Endothelial cell of umbilical vein (primary cell): ENCODE measurements at regions not wholly inside any gene's neighbourhood (a gene's known extent, or its start where the extent isn't known, plus 50 kb on each side); places are given as distances from the start of the nearest gene placed in this dataset.

Experiments
- BruUV-seq: library from RNA; stranded (reverse); fragments of 400-500 nt; replicated peaks from 2 replicates; lab custom pipeline; 2021; lab: Mats Ljungman, UMichigan
- CTCF ChIA-PET: fragments of 300-600, 350-600 bp; sonication (Branson Sonifier 250); formaldehyde crosslinking; loops from one replicate; lab custom pipeline; 2021; ENCODE audit warnings: antibody characterized with exemption, inconsistent platforms; lab: Charles Lee
- POLR2A ChIA-PET: fragments of 300-600, 350-600 bp; sonication (Branson Sonifier 250); formaldehyde crosslinking; loops from one replicate; lab custom pipeline; 2021; ENCODE audit warnings: antibody characterized with exemption, inconsistent platforms; lab: Charles Lee
- DNase-seq: peaks from one replicate; pipeline ENCODE4 v3.0.0-alpha.2; 2011; ENCODE audit warnings: low read depth, low spot score
- FAIRE-seq: peaks from 2 replicates; lab custom pipeline; 2011; peaks lifted over from hg19 to GRCh38; lab: Jason Lieb, UNC
- H2AFZ ChIP-seq: 2 replicates; pipeline ENCODE4 v1.6.0; 2012; ENCODE audit warnings: low read depth, low read length, control low read depth, inconsistent platforms
- H3K27ac ChIP-seq: 2 replicates; pipeline ENCODE4 v1.5.1; 2011; ENCODE audit warnings: low read depth, mild to moderate bottlenecking, control low read depth, low read length, moderate library complexity; ENCODE audit not compliant: insufficient read depth
- H3K27me3 ChIP-seq, 2 experiments: 2 replicates each; pipeline versions ENCODE4 v1.6.0 to v1.6.1; 2011; ENCODE audit warnings: low read length in 2 of 2, mixed read lengths in 1 of 2; ENCODE audit not compliant: control insufficient read depth in 2 of 2, insufficient read depth in 2 of 2
- H3K36me3 ChIP-seq, 2 experiments: 2 replicates in 1 of 2; 3 replicates in 1 of 2; pipeline ENCODE4 v1.5.1; 2011; ENCODE audit warnings: low read length in 2 of 2, mild to moderate bottlenecking in 1 of 2, moderate library complexity in 1 of 2; ENCODE audit not compliant: control insufficient read depth in 2 of 2, insufficient read depth in 2 of 2; ENCODE audit errors: extremely low read depth in 1 of 2
- H3K4me1 ChIP-seq: 3 replicates; pipeline ENCODE4 v1.5.1; 2011; ENCODE audit warnings: mild to moderate bottlenecking, low read length; ENCODE audit not compliant: control insufficient read depth, insufficient read depth; ENCODE audit errors: extremely low read depth
- H3K4me2 ChIP-seq: 2 replicates; pipeline ENCODE4 v1.6.1; 2011; ENCODE audit warnings: low read length, control low read depth, mixed read lengths; ENCODE audit not compliant: insufficient read depth
- H3K4me3 ChIP-seq, 3 experiments: fragments of 200-600 bp in 1 of 3; sonication (generic), shearing (Covaris generic) in 1 of 3; replicated peaks in 1 of 3; 2 replicates each; pipeline ENCODE4 v1.5.1; 2011 to 2016; ENCODE audit warnings: control low read depth in 3 of 3, low read length in 3 of 3, mild to moderate bottlenecking in 2 of 3, inconsistent platforms in 1 of 3, low read depth in 1 of 3, moderate library complexity in 1 of 3; ENCODE audit not compliant: insufficient read depth in 1 of 3
- H3K79me2 ChIP-seq: 2 replicates; pipeline ENCODE4 v1.6.0; 2012; ENCODE audit warnings: low read length, inconsistent platforms; ENCODE audit not compliant: control insufficient read depth, insufficient read depth
- H3K9ac ChIP-seq: replicated peaks from 2 replicates; pipeline ENCODE3; 2011; ENCODE audit warnings: low read length, control low read depth; ENCODE audit not compliant: insufficient read depth; ENCODE audit errors: extremely low read depth
- H3K9me1 ChIP-seq: replicated peaks from 3 replicates; pipeline ENCODE4 v1.6.0; 2011; ENCODE audit warnings: mild to moderate bottlenecking, low read length; ENCODE audit not compliant: control insufficient read depth, insufficient read depth; ENCODE audit errors: extremely low read depth
- H3K9me3 ChIP-seq: replicated peaks from 2 replicates; pipeline ENCODE4 v1.5.1; 2012; ENCODE audit warnings: low read length, inconsistent platforms; ENCODE audit not compliant: control insufficient read depth, insufficient read depth
- H4K20me1 ChIP-seq: replicated peaks from 2 replicates; pipeline ENCODE3; 2011; ENCODE audit warnings: mild to moderate bottlenecking, low read length; ENCODE audit not compliant: control insufficient read depth, insufficient read depth; ENCODE audit errors: extremely low read depth
- CTCF ChIP-seq, 2 donors: IDR thresholded peaks; 1 replicate in 1 of 2; 2 replicates in 1 of 2; pipeline ENCODE4 v1.5.1; 2011; ENCODE audit warnings: low read length in 2 of 2, mild to moderate bottlenecking in 2 of 2, moderate library complexity in 2 of 2, control low read depth in 1 of 2, inconsistent platforms in 1 of 2, low read depth in 1 of 2; ENCODE audit not compliant: insufficient read depth in 1 of 2; ENCODE audit errors: extremely low read depth in 1 of 2
- EZH2 ChIP-seq: IDR thresholded peaks from 2 replicates; pipeline ENCODE4 v1.6.1; 2012; ENCODE audit warnings: borderline replicate concordance, low read depth, mild to moderate bottlenecking, moderate library complexity, low read length, inconsistent platforms; ENCODE audit not compliant: severe bottlenecking
- FOS ChIP-seq: IDR thresholded peaks from 2 replicates; pipeline ENCODE4 v1.6.1; 2011; ENCODE audit warnings: mild to moderate bottlenecking, low read length, moderate library complexity, borderline replicate concordance; ENCODE audit not compliant: insufficient read depth
- GATA2 ChIP-seq: IDR thresholded peaks from 2 replicates; pipeline ENCODE4 v1.7.0; 2011; ENCODE audit warnings: low read depth, mild to moderate bottlenecking, moderate library complexity, mixed read lengths, low read length; ENCODE audit not compliant: insufficient read length, insufficient read depth
- JUN ChIP-seq: IDR thresholded peaks from 2 replicates; pipeline ENCODE4 v1.6.1; 2011; ENCODE audit warnings: borderline replicate concordance, low read depth; ENCODE audit not compliant: insufficient read length, insufficient read depth
- MAX ChIP-seq: IDR thresholded peaks from 2 replicates; pipeline ENCODE4 v1.6.1; 2011; ENCODE audit not compliant: insufficient read depth, insufficient read length
- MYC ChIP-seq: IDR thresholded peaks from one replicate; pipeline ENCODE4 v1.6.1; 2011; ENCODE audit warnings: mild to moderate bottlenecking, low read depth, low read length
- POLR2A ChIP-seq: IDR thresholded peaks from 2 replicates; pipeline ENCODE4 v1.6.1; 2012; ENCODE audit warnings: low read depth, mild to moderate bottlenecking, control low read depth, low read length
- POLR2AphosphoS5 ChIP-seq: IDR thresholded peaks from 2 replicates; pipeline ENCODE4 v1.6.1; 2012; ENCODE audit warnings: low read depth, mild to moderate bottlenecking, control low read depth, low read length, moderate library complexity; ENCODE audit not compliant: insufficient read depth
- dilution Hi-C: fragments of 300-500 bp; cut with MboI; formaldehyde crosslinking; loops from one replicate; pipeline ENCODE4 v1.15.0; 2019; ENCODE audit warnings: low sequenced_read_pairs; ENCODE audit not compliant: extremely low pct_ligation_motif_present
- intact Hi-C: fragments of 100-400 bp; cut with micrococcal nuclease; formaldehyde crosslinking; loops from one replicate; pipeline ENCODE4 v1.10.0; 2022

GRCh38 chr15:62617741-62618140, 424.8 kb upstream of the TPM1 start:
- intact Hi-C loops (no loop called here), dilution Hi-C loops (no loop called here)
- ChIA-PET POLR2A (no interaction called here), CTCF (no interaction called here)
- Histone ChIP-seq H3K9me1 (no peaks in the 10 kb centered on the region), H3K36me3 (no peaks in the 10 kb centered on the region), H3K27ac (no peak overlapping the region), H3K4me3 (no peak overlapping the region), H2AFZ (no peak overlapping the region), H3K4me1 (no peaks in the 10 kb centered on the region), H3K27me3 (no peaks in the 10 kb centered on the region), H3K4me2 (no peak overlapping the region), H3K79me2 (no peaks in the 10 kb centered on the region), H3K9ac (no peak overlapping the region), H3K9me3 (no peaks in the 10 kb centered on the region), H4K20me1 (no peaks in the 10 kb centered on the region)
- DNase-seq (no peak), FAIRE-seq (no peak)
- TF ChIP-seq POLR2A, result no peak
- TF ChIP-seq GATA2, result no peak
- TF ChIP-seq EZH2, result no peak
- no peak for TF ChIP-seq MYC
- TF ChIP-seq CTCF (IDR thresholded peaks at IDR 0.05; ENCODE audit: extremely low read depth in 1 of 2, insufficient read depth in 1 of 2, low read depth in 1 of 2, low read length in 2 of 2), result no peak
- no TSS peak for BruUV-seq

GRCh38 chr15:62618432-62618831, 424.1 kb upstream of the TPM1 start:
- DNase-seq (no peak), FAIRE-seq (no peak)
- Histone ChIP-seq H3K4me1 (no peaks in the 10 kb centered on the region), H3K9me1 (no peaks in the 10 kb centered on the region), H3K4me2 (no peak overlapping the region), H3K79me2 (no peaks in the 10 kb centered on the region), H3K27me3 (no peaks in the 10 kb centered on the region), H3K4me3 (no peak overlapping the region), H2AFZ (no peak overlapping the region), H3K27ac (no peak overlapping the region), H3K9ac (no peak overlapping the region), H3K9me3 (no peaks in the 10 kb centered on the region), H4K20me1 (no peaks in the 10 kb centered on the region), H3K36me3 (no peaks in the 10 kb centered on the region)
- TF ChIP-seq MAX, result no peak
- no peak for TF ChIP-seq JUN
- TF ChIP-seq CTCF (IDR thresholded peaks at IDR 0.05; ENCODE audit: extremely low read depth in 1 of 2, insufficient read depth in 1 of 2, low read depth in 1 of 2, low read length in 2 of 2), result no peak
- TF ChIP-seq MYC, result no peak
- no peak for TF ChIP-seq GATA2
- TF ChIP-seq POLR2A, result no peak
- TF ChIP-seq FOS, result no peak
- TF ChIP-seq POLR2AphosphoS5, result no peak
- no peak for TF ChIP-seq EZH2
- CTCF ChIA-PET, result no interaction called here
- dilution Hi-C loops (no loop called here), intact Hi-C loops (no loop called here)
- POLR2A ChIA-PET, result no interaction called here
- no TSS peak for BruUV-seq
